HG03139 (cell line): ENCODE measurements at regions not wholly inside any gene's neighbourhood (a gene's known extent, or its start where the extent isn't known, plus 50 kb on each side); places are given as distances from the start of the nearest gene placed in this dataset.

ENCODE experiments used
- ATAC-seq: cut with Tn5 transposase; IDR thresholded peaks from one replicate; pipeline ENCODE4 v1.9.1; 2021; ENCODE audit not compliant: unreplicated experiment

- no peak for ATAC-seq
These were observed 50.9 kb upstream of the PTPN1 start for GRCh38 chr20:50459124-50459918.

- no peak for ATAC-seq
These were observed 50.0 kb upstream of the PTPN1 start for GRCh38 chr20:50460115-50460607.
